Inferior parietal cortex (tissue), 1 donor: ENCODE measurements at regions not wholly inside any gene's neighbourhood (a gene's known extent, or its start where the extent isn't known, plus 50 kb on each side); places are given as distances from the start of the nearest gene placed in this dataset.
"Not testable (repeated sequence)": the region's sequence is repeated elsewhere in the genome, so short reads cannot be mapped to it uniquely, and the experiment has no call there.

Experiments
- DNase-seq: peaks from one replicate; pipeline ENCODE4 v3.0.0-alpha.2; 2016; ENCODE audit errors: extremely low spot score

GRCh38 chr13:52324831-52325230 lies 81.1 kb downstream of the THSD1 start:
- not testable (repeated sequence) for DNase-seq

DNA sequence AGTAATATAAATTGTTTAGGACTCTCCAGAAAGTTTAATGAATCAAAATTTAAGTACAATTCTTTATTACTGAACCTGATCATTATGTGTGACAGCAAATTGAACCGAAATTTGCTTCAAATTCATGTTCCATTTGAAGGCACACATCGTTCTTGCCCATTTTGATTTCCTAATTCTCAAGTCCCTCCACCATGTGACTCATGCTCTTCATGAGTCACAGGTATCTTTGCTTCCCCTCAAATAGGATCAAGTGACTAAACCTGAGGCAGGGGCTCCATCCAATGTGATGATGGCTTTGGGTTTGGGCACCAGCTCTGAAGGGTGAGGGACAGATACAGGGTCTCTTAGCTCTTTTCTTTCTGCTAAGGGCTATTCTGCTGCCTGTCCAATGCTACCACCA lies 86.1 kb downstream of the THSD1 start:
- no peak for DNase-seq

DNA sequence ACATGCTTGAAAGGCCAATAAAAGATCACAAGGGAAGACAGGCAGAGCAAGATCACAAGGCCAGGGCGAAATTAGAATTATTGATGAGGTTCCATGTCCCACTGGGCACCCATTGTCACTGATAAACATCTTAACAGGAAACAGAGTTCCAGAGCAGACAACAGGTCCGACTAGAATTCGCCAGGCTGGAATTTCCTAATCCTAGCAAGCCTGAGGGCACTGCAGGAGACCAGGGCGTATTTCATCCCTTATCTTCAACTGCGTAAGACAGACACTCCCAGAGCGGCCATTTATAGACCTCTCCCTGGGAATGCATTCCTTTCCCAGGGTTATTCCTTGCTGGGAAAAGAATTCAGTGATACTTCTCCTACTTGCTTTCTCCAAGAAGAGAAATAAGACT lies 96.1 kb downstream of the THSD1 start:
- not testable (repeated sequence) for DNase-seq

- DNase-seq, result not testable (repeated sequence)
These were observed 99.6 kb downstream of the THSD1 start for GRCh38 chr13:52306336-52306735.

GRCh38 chr13:52303098-52303497 lies 102.9 kb downstream of the THSD1 start:
- not testable (repeated sequence) for DNase-seq

DNA sequence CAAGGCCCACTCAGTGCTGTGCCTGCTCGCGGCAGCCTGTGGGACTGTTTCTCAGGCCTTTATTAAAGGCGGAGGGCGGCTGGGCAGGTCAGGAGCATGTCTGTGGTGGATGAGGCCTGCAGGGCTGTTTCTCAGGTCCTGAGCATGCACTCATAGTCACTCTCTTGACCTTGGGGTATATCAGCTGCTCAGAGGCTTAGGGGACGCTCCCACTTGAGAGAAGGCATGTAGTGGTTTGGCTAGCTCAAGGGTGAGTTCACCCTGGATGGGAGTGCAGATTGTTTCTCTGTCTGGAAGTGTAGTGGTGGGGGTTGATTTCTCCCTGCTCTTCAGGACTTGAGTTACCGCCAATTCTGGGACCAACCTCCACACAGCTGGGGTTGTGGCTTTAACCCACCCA lies 103.3 kb downstream of the THSD1 start:
- not testable (repeated sequence) for DNase-seq

DNA sequence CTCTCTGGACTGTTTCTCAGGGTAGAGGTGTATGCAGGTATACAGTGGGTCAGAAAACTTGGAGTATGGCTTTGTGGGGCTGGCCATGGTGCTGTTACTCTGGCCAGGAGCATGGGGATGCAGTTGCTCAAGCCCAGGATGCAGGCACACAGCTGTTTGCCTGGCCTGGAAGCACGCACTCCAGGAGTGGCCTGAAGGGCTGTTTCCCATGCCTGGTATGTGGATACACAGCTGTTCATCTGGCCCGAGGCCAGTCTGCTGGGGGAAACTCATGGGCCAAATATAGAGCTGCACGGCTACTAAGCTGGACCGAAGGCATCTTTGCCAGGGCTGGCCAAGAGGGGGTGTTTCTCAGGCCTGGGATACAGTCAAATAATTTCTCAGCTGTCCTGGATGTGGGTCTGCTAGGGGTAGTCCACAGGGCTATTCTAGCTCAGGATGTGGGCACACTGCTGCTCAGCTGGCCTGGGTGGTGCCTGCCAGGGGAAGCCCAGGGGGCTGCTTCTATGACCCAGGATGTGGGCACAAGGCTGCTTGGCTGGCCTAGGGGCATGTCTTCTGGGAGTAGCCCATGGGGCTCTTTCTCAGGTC lies 104.1 kb downstream of the THSD1 start:
- DNase-seq, result not testable (repeated sequence)

DNA sequence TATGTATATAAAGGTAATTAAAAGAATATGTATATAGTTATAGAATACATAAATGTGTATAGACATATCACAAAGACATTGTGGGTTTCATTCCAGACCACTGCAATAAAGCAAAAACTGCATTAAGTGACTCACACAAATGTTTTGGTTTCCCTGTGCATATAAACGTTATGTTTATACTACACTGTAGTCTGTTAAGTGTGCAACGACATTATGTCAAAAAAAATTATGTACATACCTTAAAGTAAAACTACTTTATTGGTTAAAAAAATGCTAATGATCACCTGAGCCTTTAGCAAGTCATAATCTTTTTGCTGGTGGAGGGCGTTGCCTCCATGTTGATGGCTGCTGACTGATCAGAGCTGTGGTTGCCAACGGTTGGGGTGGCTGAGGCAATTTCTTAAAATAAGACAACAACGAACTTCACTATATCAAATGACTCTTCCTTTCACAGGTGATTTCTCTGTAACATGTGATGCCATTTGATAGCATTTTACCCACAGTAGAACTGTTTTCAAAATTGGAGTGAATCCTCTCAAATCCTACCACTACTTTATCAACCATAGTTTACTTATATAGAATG lies 107.8 kb downstream of the THSD1 start:
- not testable (repeated sequence) for DNase-seq

DNA sequence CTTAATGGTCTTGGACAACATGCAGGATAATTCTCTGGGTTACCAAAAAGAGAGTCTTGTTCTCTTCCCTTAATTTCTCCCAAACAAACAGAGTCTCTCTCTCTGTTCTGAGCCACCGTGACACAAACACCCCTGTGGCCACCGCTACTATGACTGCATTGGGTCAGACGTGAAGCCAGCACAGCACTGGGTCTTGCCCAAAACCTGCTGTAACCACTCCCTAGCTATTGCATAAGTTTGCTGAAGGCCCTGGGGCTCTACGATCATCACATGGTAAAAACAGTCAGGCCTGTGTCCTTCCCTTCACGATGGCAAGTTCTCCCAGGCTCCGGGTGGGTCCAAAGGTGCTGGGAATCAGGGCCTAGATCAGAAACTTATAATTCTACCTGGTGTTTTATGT lies 117.1 kb downstream of the THSD1 start:
- not testable (repeated sequence) for DNase-seq

DNA sequence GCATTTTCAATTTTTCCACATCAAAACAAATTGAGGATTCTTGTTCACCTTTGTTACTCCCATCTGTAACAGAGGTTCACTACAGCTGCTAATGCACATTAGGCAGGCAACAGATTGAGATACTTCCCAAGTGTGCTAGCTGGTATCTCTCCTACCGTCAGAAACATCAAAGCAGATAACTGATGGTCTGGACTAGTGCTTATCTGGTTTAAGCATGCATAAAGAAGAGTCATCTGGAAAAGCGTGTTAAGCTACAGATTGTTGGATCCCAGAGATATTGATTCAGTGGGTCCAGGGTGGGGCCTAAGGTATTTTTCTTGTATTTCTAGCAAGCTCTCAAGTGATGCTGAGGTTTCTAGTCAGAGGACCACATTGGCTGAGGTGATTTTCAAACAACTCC lies 122.0 kb upstream of the NEK3 start:
- DNase-seq, result not testable (repeated sequence)

DNA sequence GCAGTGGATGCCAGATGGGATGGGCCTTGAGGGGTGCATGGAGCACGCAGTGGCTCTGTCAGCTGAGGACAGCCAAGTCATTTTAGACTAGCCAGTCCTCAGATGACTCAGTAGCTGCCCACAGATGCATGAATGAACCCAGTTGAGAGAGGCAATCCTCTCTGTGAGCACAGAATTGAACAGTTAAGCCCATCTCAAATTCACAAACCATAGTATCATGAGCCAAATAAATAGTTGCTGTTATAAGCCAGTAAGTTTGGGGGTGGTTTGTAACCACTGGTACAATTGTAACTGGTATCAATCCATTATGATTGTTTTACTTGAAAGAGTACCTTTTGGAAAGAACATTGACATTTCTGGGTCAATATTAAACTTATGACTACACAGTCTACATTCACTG lies 120.0 kb upstream of the NEK3 start:
- DNase-seq, result not testable (repeated sequence)

DNA sequence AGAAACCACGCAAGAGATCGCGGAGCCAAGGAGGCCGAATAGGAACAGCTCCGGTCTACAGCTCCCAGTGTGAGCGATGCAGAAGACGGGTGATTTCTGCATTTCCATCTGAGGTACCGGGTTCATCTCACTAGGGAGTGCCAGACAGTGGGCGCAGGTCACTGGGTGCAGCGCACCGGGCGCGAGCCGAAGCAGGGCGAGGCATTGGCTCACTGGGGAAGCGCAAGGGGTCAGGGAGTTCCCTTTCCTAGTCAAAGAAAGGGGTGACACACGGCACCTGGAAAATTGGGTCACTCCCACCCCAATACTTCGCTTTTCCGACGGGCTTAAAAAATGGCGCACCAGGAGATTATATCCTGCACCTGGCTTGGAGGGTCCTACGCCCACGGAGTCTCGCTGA lies 94.9 kb upstream of the NEK3 start:
- DNase-seq, result not testable (repeated sequence)

GRCh38 chr13:52240752-52241151 lies 81.4 kb upstream of the NEK3 start:
- not testable (repeated sequence) for DNase-seq

GRCh38 chr13:52235900-52236595 lies 76.7 kb upstream of the NEK3 start:
- peak; percentile 43 for DNase-seq

DNA sequence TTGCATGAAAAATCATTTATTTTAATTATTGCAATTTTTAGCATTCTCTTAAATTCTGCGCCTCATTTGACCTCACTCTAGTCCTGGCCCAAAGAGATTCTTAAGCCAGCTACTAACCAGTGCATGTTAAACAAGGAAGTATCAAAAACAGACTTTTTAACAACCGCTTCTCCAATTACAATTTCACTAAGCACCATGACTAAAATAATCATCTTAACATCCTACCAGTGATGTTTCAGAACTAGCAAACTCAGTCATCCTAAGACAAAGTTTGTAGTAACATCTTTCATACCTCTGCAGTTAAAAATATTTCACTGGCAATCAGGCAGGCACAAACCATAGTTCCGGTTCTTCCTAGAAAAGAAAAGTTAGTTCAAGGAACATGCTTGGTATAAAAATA lies 75.5 kb upstream of the NEK3 start:
- not testable (repeated sequence) for DNase-seq

- not testable (repeated sequence) for DNase-seq
These were observed 63.7 kb upstream of the NEK3 start for GRCh38 chr13:52223063-52223462.

DNA sequence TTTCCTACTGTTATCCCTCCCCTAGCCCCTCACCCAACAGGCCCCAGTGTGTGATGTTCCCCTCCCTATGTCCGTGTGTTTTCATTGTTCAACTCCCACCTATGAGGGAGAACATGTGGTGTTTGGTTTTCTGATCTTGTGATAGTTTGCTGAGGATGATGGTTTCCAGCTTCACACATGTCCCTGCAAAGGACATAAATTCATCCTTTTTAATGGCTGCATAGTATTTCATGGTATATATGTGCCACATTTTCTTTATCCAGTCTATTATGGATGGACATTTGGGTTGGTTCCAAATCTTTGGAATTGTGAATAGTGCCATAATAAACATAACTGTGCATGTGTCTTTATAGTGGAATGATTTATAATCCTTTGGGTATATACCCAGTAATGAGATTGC lies 54.5 kb upstream of the NEK3 start:
- DNase-seq, result not testable (repeated sequence)

DNA sequence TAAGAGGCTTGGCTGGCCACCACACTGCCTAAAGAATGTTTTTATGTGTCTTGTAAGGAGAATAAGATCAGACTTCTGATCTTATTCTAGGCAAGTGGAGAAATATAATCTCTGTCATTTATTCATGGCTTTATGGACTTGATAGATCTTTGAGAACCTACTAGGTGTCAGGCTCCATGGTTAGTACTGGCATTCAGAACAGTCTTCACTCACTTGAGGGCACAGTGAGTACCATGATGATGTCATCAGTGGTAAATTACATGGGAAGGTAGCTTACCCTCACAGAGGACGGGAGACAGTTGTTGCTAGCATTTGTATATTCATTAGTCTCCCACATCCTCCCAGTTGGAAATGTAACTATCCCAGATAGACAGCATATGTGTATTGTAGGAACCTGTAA lies 53.5 kb upstream of the NEK3 start:
- DNase-seq, result not testable (repeated sequence)

GRCh38 chr13:52211416-52211776 lies 52.0 kb upstream of the NEK3 start:
- not testable (repeated sequence) for DNase-seq

DNA sequence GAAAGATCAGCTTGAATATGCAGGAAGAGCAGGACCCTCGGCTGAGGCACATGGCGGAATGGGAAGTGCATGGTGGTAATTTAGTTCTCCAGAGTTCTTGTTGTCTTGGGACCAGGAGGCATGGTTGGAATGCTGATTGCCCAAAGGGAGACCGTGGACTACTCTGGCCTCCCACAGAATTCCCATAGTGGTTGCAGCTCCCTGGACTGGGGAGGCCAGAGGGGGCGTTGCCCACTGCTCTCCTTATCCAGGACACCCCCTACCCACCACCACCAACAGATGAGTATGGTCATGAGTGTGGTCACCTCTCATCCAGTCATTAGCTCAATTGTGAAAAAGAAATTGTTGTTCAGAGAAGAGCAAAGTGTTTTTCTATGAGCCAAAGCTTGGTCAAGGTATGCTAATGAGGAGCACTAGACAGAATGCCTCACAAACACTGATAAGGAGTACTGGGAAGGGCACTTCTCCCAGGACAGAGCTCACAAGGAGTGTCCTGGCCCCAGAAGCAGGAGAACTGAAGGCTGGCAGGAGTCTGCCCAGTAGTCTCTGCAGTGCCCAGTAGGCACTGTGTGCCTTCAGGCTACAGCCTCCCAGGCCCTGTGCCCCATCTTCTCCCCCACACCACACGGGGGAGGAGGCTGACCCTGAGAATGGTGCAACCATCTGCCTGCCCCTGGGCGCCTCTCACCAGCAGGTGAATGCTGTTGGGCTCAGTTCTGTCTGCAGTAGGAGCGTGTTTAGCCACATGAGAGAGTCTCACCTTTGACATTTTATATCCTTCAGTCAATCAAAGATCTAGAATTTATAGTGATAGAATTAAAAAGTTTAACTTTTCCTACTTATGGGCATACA lies 51.4 kb upstream of the NEK3 start:
- DNase-seq, result not testable (repeated sequence)
